OCI-LY3 (cell line): ENCODE measurements at regions not wholly inside any gene's neighbourhood (a gene's known extent, or its start where the extent isn't known, plus 50 kb on each side); places are given as distances from the start of the nearest gene placed in this dataset.

Source experiments
- EZH2phosphoT487 ChIP-seq: fragments of 200-600 bp; shearing (Covaris generic); IDR thresholded peaks from 2 replicates; pipeline ENCODE4 v1.6.1; 2018; ENCODE audit warnings: antibody characterized with exemption, mixed run types, low read depth
- TF ChIP-seq, protein P1 (sequence below): fragments of 200-600, 300-600 bp; sonication (generic); IDR thresholded peaks from 2 replicates; pipeline ENCODE4 v1.5.1; 2014; ENCODE audit warnings: antibody characterized with exemption, low read length, low read depth

DNA sequence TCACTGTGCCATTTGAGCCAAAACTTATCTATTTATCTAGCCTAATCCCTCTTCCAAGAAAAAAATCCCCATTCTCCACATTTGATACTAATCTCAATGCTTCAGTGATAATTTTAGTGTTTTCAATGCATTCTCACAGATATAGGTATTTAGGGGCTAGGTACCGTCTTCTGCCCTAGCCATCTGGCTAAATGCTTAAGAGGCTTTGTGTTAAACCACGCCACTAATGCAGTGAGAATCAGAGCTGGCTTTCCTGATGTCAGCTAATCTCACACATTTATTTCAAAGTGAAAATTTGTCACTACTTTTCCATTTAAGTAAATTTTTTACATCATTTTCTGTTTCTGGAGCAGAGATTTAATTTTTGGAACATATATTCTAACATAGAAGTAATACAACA is 479.7 kb downstream of the MAN2A1 start:
- TF ChIP-seq, protein P1, sequence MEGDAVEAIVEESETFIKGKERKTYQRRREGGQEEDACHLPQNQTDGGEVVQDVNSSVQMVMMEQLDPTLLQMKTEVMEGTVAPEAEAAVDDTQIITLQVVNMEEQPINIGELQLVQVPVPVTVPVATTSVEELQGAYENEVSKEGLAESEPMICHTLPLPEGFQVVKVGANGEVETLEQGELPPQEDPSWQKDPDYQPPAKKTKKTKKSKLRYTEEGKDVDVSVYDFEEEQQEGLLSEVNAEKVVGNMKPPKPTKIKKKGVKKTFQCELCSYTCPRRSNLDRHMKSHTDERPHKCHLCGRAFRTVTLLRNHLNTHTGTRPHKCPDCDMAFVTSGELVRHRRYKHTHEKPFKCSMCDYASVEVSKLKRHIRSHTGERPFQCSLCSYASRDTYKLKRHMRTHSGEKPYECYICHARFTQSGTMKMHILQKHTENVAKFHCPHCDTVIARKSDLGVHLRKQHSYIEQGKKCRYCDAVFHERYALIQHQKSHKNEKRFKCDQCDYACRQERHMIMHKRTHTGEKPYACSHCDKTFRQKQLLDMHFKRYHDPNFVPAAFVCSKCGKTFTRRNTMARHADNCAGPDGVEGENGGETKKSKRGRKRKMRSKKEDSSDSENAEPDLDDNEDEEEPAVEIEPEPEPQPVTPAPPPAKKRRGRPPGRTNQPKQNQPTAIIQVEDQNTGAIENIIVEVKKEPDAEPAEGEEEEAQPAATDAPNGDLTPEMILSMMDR: no peak
- no peak for TF ChIP-seq EZH2phosphoT487
